ENCODE measurements at regions not wholly inside any gene's neighbourhood (a gene's known extent, or its start where the extent isn't known, plus 50 kb on each side); places are given as distances from the start of the nearest gene placed in this dataset.

DNA sequence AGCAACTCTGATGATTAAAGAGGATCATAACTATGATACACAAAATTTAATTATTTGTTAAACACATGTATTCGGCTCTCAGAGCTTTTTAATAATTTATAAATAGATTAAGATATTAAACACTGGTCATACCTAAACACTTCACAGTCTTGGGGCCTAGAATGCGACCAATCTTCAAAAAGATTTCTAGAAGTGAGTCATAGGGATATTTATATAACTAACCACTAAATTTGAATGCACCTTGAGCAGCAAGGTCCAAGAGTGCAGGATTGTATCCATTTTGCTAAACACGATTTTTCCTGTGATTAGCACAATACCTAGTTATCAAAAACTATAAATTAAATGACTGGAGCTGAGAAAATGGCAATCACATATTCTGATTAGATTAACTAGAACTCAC is 709.3 kb downstream of the EPHA7 start:
- Histone ChIP-seq H3K27me3 (no peaks in the 10 kb centered on the region), H3K36me3 (replicated peaks in 1 of 2; ENCODE audit: insufficient read depth in 1 of 2, low read depth in 2 of 2) (no peaks in the 10 kb centered on the region), H3K4me3 (no peak overlapping the region), H3K4me1 (no peaks in the 10 kb centered on the region), H3K27ac (no peak overlapping the region), H3K9me3 (no peaks in the 10 kb centered on the region)
- WGBS, 2 donors, result 46 to 48% methylated on average over 3 of the region's 3 CpGs
- no peak for ATAC-seq
- no peak for TF ChIP-seq CTCF (IDR thresholded peaks at IDR 0.05)
- no peak for TF ChIP-seq POLR2A (IDR thresholded peaks at IDR 0.05)
- no peak for DNase-seq
- intact Hi-C loops (cut with DNase I), result no loop called here

DNA sequence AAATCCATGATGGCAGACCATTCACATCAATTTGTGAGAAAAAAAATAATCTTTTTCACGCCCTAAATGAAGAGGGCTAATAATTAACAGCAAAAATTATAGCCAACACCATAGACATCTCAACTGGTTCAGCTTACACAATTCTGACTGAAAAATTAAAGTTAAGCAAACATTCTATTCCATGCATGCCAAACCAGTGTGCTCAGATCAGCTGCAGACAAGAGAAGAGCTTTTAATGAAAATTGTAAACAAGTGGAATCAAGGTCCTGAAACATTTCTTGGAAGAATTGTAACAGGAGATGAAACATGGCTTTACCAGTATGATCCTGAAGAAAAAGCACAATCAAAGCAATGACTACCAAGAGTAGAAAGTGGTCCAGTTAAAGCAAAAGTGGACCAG is 710.4 kb downstream of the EPHA7 start:
- DNase-seq, result no peak
- TF ChIP-seq POLR2A (IDR thresholded peaks at IDR 0.05), result no peak
- TF ChIP-seq CTCF (IDR thresholded peaks at IDR 0.05), result no peak
- no peaks in the 10 kb centered on the region for H3K9me3 ChIP-seq
- H3K4me3 ChIP-seq, result no peak overlapping the region
- no peak for ATAC-seq
- intact Hi-C loops (cut with DNase I), result no loop called here
- H3K27me3 ChIP-seq, result no peaks in the 10 kb centered on the region
- WGBS, 2 donors, result 18 to 20% methylated on average over 1 of the region's 1 CpG
- no peaks in the 10 kb centered on the region for H3K4me1 ChIP-seq
- no peak overlapping the region for H3K27ac ChIP-seq
- H3K36me3 ChIP-seq (replicated peaks in 1 of 2; ENCODE audit: insufficient read depth in 1 of 2, low read depth in 2 of 2), result no peaks in the 10 kb centered on the region

DNA sequence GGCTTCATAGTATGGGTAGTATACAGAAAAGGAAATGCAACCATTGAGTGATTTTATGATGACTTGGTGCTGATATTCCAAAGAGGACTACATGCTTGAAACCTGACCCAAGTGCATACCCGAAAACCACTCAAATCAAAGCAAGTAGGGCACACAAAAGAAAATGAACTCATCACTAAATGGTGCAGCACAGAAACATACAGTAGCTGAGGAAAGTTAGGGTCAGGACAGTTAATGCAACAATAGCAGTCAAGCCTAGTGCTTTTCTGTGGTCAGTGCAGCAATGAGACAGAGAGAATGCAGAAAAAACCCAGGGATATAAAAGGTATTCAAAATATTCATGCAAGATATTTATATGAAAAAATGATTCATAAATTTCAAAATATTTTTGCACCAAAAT is 711.1 kb downstream of the EPHA7 start:
- Histone ChIP-seq H3K9me3 (no peaks in the 10 kb centered on the region), H3K27ac (no peak overlapping the region), H3K4me3 (no peak overlapping the region), H3K36me3 (replicated peaks in 1 of 2; ENCODE audit: insufficient read depth in 1 of 2, low read depth in 2 of 2) (no peaks in the 10 kb centered on the region), H3K27me3 (no peaks in the 10 kb centered on the region), H3K4me1 (no peaks in the 10 kb centered on the region)
- DNase-seq, result no peak
- WGBS, 2 donors, result 44 to 50% methylated on average over 1 of the region's 1 CpG
- TF ChIP-seq POLR2A (IDR thresholded peaks at IDR 0.05) (no peak), CTCF (IDR thresholded peaks at IDR 0.05) (no peak)
- no peak for ATAC-seq
- intact Hi-C loops (cut with DNase I), result no loop called here

- DNase-seq (no peak), ATAC-seq (no peak)
- Histone ChIP-seq H3K36me3 (replicated peaks in 1 of 2; ENCODE audit: insufficient read depth in 1 of 2, low read depth in 2 of 2) (no peaks in the 10 kb centered on the region), H3K4me1 (no peaks in the 10 kb centered on the region), H3K4me3 (no peak overlapping the region), H3K9me3 (no peaks in the 10 kb centered on the region), H3K27ac (no peak overlapping the region), H3K27me3 (no peaks in the 10 kb centered on the region)
- TF ChIP-seq POLR2A (IDR thresholded peaks at IDR 0.05) (no peak), CTCF (IDR thresholded peaks at IDR 0.05) (no peak)
- intact Hi-C loops (cut with DNase I), result no loop called here
These were observed 712.4 kb downstream of the EPHA7 start for GRCh38 chr6:92706976-92707375.

DNA sequence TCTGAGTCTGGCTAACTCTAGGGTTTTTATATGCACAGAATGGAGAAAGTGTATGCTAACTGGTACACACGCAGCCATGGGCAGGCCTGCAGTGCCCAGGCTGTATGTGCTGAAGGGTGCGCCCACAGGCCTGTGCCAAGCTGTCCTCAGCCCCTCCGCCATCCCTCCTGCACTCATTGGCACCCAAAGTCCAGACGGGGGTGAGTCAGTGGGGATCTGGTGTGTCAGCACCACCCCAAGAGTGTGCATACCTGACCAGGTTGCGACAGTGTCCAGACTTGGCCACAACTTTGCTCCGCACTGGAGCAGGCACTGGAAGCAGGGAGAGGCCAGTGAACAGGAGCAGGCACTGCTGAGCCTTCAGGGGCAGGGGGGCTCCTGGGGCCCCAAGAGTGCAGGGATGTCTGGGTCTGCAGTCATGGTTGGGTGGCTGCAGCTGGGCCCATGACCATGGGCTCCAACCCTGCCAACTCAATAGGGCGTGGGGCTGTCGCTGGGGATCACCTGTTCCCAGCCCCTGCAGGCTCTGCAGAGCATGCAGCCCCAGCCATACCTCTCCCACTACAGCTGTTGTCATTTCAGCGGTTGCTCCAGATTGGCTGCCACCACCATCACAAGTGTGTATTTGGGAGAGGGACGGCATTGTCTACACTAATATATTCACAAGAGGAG is 717.8 kb downstream of the EPHA7 start:
- ATAC-seq, result no peak
- intact Hi-C loops (cut with DNase I), result no loop called here

More for the DNA sequence above, 717.8 kb downstream of the EPHA7 start:
- DNase-seq, result no peak
- H3K27me3 ChIP-seq, result no peaks in the 10 kb centered on the region
- H3K9me3 ChIP-seq, result no peaks in the 10 kb centered on the region
- H3K4me1 ChIP-seq, result no peaks in the 10 kb centered on the region
- H3K36me3 ChIP-seq (replicated peaks in 1 of 2; ENCODE audit: insufficient read depth in 1 of 2, low read depth in 2 of 2), result no peaks in the 10 kb centered on the region
- TF ChIP-seq POLR2A (IDR thresholded peaks at IDR 0.05) (no peak), CTCF (IDR thresholded peaks at IDR 0.05) (no peak)
- WGBS, 2 donors, result 76 to 82% methylated on average over 9 to 10 of the region's 10 CpGs
- H3K4me3 ChIP-seq, result no peak overlapping the region
- H3K27ac ChIP-seq, result no peak overlapping the region

Measured in body of pancreas (tissue), 4 donors.